GM08714 (cell line): ENCODE measurements at regions not wholly inside any gene's neighbourhood (a gene's known extent, or its start where the extent isn't known, plus 50 kb on each side); places are given as distances from the start of the nearest gene placed in this dataset.

Source experiments
- H3K4me3 ChIP-seq: fragments of 200-500 bp; sonication (Bioruptor generic); 2 replicates; pipeline ENCODE4 v1.5.1; 2014; ENCODE audit warnings: mild to moderate bottlenecking, low read length, inconsistent platforms
- ZNF274 ChIP-seq: IDR thresholded peaks from 2 replicates; pipeline ENCODE4 v1.6.1; 2012; ENCODE audit warnings: mild to moderate bottlenecking, low read depth, low read length

GRCh38 chr4:1576304-1576960, 107.7 kb downstream of the FAM53A start:
- no peak overlapping the region for H3K4me3 ChIP-seq
- TF ChIP-seq ZNF274: no peak

DNA sequence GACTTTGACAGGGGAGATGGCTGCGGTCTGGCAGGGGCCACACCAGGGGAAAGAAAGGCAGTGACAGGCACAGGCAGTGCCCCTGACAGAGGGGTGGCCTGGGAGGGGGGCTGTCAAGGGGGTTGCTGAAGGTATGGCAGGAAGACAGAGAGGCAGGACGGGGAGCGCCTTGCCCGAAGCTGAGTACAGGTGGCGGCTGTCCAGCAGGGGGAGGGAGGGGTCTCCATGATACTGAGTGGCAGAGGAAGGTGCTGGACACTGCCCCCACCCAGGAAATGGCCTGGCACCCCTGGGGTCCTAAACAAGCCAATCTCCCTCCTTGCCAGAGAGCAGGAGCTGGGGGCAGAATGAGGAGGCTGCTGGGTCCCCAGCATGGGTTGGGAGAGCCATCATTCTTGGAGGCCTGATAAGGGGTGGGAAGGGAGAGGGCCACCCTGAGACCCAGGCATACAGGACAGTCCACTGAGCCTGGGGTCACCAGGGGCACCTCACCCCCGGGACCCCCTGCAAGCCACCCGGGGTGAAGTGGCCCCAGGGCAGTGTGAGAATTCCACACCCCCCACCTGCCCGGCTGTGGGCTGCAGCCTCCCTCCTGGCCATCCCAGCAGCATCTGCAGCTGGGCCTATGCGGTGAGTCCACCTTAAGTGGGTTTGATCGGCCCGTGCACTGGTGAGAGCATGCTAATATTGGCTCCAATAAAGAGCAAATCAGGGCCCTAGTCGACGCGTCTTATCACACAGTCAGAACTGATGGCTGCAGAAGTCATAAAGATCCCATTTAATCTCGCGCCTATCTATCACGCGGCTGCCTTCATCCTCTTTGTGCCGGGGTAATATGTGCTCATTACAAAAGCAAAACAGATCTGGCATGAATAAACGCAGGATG, 108.5 kb downstream of the FAM53A start:
- no peak for TF ChIP-seq ZNF274
- no peak overlapping the region for H3K4me3 ChIP-seq

DNA sequence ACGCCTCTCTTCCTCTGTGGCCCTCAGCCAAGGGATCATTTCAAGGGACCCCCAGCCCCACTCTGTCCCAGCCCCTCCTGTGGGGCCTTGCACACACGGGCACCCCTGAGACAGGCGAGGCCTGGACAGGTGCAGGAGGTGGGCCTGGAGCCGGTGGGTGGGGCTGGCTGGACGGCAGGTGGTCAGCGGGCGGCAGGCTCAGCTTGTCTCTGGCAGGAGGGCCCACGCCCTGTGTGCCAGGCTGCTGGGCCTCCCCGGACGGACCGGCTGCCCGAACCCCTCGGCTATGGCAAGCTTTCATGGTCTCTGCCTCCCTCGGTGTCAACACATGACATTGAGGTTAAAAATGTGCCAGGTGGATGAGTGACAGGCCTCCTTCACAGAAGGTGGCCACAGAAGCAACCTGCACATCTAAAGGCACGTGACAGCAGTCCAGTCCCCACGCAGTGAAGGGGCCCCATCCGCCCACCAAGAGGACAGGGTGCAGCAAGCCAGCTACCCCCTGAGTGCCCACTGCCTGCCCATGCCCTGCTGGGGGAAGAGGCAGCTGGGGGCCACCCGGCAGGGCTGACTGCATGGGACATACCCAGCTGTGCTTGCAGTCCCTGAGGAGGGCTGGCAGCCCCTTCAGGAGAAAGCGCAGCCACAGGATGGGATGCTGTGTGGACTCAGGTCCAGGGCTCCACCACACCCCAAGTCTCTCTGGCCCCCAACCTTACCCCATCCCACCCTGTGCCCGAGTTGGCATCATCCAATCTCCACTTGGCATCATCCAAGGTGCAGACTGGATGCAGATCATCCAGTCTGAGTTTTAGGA, 109.3 kb downstream of the FAM53A start:
- no peak overlapping the region for H3K4me3 ChIP-seq
- TF ChIP-seq ZNF274: no peak

DNA sequence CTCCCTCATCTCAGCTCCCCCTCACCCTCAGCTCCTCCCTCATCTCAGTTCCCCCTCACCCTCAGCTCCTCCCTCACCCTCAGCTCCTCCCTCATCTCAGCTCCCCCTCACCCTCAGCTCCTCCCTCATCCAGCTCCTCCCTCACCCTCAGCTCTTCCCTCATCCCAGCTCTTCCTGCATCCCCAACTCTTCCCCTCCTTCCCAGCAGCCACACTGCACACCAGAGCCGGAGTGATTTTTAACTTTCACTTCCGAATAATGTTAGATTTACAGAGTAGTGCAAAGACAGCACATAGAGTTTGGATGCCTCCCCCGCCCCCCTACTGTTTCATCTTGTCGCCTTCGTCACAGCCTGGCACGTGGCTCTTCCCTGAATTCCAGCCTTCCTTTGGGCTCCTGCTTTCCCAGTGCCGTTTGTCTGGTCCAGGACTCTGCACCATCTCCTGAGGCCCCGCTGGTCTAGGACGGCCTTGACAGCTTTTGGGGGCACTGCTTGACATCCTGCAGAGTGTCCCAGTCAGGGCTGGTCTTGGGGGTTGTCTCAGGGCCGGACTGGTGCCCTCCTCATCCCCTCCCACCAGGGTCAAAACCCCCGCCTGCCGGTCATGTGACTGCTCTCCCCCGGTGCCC, 110.2 kb downstream of the FAM53A start:
- no peak for TF ChIP-seq ZNF274
- no peak overlapping the region for H3K4me3 ChIP-seq

DNA sequence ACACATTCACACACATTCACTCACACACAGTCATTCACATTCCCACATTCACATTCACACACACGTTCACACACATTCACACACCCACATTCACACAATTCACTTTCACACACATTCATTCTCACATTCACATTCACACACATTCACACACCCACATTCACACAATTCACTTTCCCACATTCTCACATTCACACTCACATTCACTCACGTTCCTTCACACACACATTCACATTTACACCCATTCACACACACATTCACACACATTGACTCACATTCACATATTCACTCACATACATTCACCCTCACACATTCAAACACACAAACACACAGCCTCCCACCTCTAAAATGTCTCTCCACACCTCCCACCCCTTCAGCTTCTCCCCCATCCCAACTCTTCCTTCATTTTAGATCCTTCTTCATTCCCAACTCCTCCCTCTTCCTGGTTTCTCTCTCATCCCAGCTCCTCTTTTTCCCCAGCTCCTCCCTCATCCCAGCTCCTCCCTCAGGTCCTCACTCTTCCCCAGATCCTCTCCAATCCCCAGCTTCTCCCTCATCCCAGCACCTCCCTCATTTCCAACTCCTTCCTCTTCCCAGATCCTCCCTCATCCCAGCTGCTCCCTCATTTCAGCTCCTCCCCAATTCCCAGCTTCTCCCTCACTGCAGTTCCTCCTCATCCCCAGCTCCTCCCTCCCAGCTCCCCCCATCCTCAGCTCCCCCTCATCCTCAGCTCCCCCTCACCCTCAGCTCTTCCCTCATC, 111.0 kb downstream of the FAM53A start:
- H3K4me3 ChIP-seq: no peak overlapping the region
- TF ChIP-seq ZNF274: no peak

GRCh38 chr4:1572521-1572920, 111.6 kb downstream of the FAM53A start:
- no peak overlapping the region for H3K4me3 ChIP-seq
- TF ChIP-seq ZNF274: no peak

DNA sequence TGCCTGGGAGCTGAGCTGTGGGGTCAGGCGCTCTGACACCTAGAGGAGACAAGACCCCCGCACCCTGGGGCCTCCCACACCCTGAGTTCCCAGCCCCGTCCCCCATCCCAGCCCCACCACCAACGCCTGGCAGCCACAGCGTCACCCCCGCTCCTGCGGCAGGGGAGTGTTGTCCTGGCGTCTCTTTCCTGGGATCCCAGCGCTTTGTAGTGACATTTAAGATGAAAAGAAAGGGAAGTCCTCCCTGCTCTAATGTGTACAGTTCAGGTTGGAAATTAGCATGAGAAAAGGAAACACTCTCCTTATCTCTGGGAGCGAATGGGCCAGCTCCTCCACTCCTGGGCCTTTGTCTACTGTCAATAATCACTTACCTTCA, 112.1 kb downstream of the FAM53A start:
- no peak for TF ChIP-seq ZNF274
- H3K4me3 ChIP-seq: no peak overlapping the region

DNA sequence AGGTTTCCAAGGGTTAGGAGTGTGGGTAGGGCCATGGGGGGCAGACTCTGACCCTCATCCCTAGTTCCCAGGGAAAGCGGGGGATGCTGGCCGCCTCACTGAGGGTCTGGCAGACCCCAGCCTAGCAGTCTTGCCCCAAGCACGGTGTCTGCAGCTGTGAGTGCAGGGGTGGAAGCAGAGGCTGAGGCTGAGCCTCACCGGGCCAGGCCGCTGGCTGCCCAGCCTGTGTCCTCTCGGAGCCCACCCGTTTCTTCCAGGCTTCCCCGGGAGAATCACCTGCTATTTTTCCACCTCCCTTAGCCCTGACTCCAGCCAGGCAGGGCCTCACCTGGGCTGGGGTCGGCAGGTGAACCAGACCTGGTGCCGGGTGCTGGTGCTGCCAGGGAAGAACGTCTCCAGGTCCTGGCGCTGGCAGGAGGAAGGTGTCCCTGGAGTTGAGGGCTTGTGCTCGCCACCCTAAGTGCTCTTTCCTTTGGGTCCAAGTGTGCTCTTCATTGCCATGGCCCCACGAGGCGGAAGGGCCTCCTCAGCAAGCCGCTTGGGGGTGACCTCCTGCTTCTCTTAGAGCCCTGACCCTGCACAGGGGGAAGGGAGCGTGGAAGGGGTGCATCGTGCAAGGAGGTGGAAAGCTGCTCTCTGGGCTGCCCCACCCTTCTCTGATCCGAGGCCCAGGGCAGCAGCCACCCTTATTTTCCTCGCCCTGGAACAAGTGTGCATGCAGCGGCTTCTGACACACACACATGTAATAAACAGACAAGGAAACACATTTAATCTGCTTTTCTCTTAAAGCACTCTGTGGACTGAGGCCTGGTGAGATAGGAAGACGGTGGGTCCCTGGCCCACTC, 112.7 kb downstream of the FAM53A start:
- TF ChIP-seq ZNF274: no peak
- H3K4me3 ChIP-seq: no peak overlapping the region

- no peak overlapping the region for H3K4me3 ChIP-seq
- no peak for TF ChIP-seq ZNF274
Measured at GRCh38 chr4:1570291-1571164, 113.6 kb downstream of the FAM53A start.

GRCh38 chr4:1569461-1570151, 114.5 kb downstream of the FAM53A start:
- no peak overlapping the region for H3K4me3 ChIP-seq
- no peak for TF ChIP-seq ZNF274

GRCh38 chr4:1568855-1569460, 115.2 kb downstream of the FAM53A start:
- H3K4me3 ChIP-seq: no peak overlapping the region
- no peak for TF ChIP-seq ZNF274
